Adrenal gland (tissue), 5 donors: ENCODE measurements at regions not wholly inside any gene's neighbourhood (a gene's known extent, or its start where the extent isn't known, plus 50 kb on each side); places are given as distances from the start of the nearest gene placed in this dataset.

Source experiments
- CTCF ChIP-seq, 6 experiments: fragments of 450-650 bp in 4 of 6; fragments of 200-600 bp in 2 of 6; sonication (generic) in 1 of 6; IDR thresholded peaks; 1 replicate in 5 of 6; 2 replicates in 1 of 6; pipeline versions ENCODE4 v1.5.1 to v1.8.0; 2016 to 2021; ENCODE audit warnings: antibody characterized with exemption in 6 of 6, mild to moderate bottlenecking in 2 of 6, moderate library complexity in 1 of 6
- POLR2A ChIP-seq, 2 donors: fragments of 450-650 bp; IDR thresholded peaks; one replicate each; pipeline ENCODE4 v1.6.1; 2017; ENCODE audit warnings: antibody characterized with exemption in 2 of 2, mild to moderate bottlenecking in 2 of 2, moderate library complexity in 1 of 2
- donor health status: DM: no; HTN: no; CAD: no.

GRCh38 chr22:20637750-20638506, 130.5 kb downstream of the MED15 start:
- TF ChIP-seq CTCF (IDR thresholded peaks at IDR 0.05) (no peak), POLR2A (IDR thresholded peaks at IDR 0.05) (no peak)
